ENCODE measurements at regions not wholly inside any gene's neighbourhood (a gene's known extent, or its start where the extent isn't known, plus 50 kb on each side); places are given as distances from the start of the nearest gene placed in this dataset.
A peak's percentile ranks its signal among the peaks of the same experiment; 100 is the strongest.

DNA sequence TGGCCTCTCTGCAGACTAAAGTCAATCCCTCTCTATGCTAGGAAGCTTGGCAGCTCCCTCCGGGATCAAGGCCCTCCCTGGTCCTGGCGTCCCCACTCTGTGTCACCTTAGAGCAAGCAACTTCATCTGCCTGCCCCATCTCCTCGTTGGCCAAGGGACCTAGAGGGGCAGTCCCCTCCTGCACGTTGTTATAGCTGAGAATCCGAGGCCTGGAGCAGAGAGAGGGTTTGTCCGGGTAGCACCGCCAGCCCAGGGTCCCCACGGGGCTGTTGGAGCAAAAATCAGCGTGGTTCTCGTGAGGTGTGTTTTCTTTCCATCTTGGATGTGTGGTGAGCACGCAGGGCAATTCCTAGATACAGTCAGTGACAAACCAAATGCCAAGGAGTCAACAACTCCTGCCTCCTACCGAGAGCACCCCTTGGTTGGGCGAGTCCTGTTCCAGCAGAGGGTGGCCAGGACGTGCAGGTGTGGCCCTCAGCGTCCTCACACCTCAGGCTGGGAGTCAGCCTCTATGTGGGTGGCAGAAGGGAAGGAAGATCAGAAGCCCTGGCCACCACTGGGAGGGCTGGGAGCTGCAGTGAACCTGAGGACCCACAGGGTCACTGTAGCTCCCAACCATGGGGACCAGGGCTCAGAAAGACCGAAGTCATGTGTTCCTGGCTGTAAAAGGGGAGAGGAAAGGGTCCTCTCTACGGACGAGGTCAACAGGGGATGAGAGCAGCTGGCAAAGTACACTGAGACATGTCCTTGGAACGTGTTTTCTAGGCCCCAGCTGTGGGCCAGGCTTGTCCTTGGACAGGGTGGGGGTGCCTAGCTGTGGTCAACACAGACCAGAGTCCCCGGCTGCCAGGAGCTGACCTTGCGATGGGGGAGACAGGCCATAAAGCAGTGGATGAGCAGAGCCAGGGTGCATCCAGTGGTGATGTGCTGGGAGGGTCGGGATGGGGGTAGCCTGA lies 85.6 kb upstream of the CIBAR2 start:
- H3K4me3 ChIP-seq (ENCODE audit: low read depth, low read length): no peak overlapping the region
- no peak for FAIRE-seq
- DNase-seq (ENCODE audit: low read depth): no peak

DNA sequence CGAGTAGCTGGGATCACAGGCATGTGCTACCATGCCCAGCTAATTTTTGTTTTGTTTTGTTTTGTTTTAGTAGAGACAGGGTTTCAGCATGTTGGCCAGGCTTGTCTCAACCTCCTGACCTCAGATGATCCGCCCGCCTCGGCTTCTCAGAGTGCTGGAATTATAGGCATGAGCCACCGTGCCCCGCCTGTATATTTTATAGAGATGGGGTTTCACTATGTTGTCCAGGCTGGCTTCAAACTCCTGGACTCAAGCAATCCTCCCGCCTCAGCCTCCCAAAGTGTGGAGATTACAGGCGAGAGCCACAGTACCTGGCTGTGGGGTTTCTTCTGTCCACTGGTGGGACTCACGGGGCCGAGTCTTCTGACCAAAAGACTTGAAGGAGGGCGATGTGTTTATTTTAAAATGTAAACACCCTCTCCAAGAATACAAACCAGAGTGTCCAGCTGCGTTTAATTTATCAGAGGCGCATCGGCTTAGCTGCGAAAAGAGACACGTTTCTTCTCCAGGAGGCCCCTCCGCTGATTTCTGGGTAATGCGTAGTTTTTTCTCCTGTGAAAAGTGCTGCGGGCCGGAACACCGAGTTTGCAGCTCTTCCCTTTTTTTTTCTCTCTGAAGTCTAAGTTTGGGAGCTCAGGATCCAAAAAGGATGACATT lies 86.9 kb upstream of the CIBAR2 start:
- FAIRE-seq: no peak
- H3K4me3 ChIP-seq (ENCODE audit: low read depth, low read length): no peak overlapping the region
- DNase-seq (ENCODE audit: low read depth): peak; percentile 11
- H3K36me3 ChIP-seq (ENCODE audit: control insufficient read depth, insufficient read depth, low read length): no peaks in the 10 kb centered on the region
- TF ChIP-seq, protein P1, sequence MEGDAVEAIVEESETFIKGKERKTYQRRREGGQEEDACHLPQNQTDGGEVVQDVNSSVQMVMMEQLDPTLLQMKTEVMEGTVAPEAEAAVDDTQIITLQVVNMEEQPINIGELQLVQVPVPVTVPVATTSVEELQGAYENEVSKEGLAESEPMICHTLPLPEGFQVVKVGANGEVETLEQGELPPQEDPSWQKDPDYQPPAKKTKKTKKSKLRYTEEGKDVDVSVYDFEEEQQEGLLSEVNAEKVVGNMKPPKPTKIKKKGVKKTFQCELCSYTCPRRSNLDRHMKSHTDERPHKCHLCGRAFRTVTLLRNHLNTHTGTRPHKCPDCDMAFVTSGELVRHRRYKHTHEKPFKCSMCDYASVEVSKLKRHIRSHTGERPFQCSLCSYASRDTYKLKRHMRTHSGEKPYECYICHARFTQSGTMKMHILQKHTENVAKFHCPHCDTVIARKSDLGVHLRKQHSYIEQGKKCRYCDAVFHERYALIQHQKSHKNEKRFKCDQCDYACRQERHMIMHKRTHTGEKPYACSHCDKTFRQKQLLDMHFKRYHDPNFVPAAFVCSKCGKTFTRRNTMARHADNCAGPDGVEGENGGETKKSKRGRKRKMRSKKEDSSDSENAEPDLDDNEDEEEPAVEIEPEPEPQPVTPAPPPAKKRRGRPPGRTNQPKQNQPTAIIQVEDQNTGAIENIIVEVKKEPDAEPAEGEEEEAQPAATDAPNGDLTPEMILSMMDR (IDR thresholded peaks at IDR 0.05; ENCODE audit: insufficient read depth, low read length, severe bottlenecking): no peak
- no peaks in the 10 kb centered on the region for H3K27me3 ChIP-seq (ENCODE audit: control insufficient read depth, insufficient read depth, low read length)

More for the DNA sequence above, 85.6 kb upstream of the CIBAR2 start:
- TF ChIP-seq, protein P1 (IDR thresholded peaks at IDR 0.05; ENCODE audit: insufficient read depth, low read length, severe bottlenecking): no peak
- H3K27me3 ChIP-seq (ENCODE audit: control insufficient read depth, insufficient read depth, low read length): no peaks in the 10 kb centered on the region
- no peaks in the 10 kb centered on the region for H3K36me3 ChIP-seq (ENCODE audit: control insufficient read depth, insufficient read depth, low read length)

DNA sequence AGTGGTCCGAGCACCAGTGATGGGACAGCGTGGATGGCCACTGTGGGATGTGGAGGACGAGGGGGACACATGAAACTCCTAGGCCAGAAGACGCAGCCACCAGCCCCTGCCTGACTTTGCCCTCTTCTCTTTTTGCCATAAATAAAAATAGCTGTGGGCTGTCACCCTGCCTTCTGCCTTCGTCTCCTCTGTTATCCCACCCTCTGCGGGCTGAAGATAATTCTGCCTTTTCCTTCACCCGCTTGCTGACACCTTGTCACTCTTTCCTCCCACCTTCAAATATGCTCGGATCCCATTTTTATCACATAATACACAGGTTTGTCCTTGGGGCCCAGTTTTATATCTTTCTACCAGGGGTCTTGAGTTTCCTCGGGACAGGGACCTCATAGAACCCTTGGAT lies 87.6 kb upstream of the CIBAR2 start:
- Histone ChIP-seq H3K36me3 (ENCODE audit: control insufficient read depth, insufficient read depth, low read length) (no peaks in the 10 kb centered on the region), H3K27me3 (ENCODE audit: control insufficient read depth, insufficient read depth, low read length) (no peaks in the 10 kb centered on the region), H3K4me3 (ENCODE audit: low read depth, low read length) (no peak overlapping the region)
- TF ChIP-seq, protein P1 (IDR thresholded peaks at IDR 0.05; ENCODE audit: insufficient read depth, low read length, severe bottlenecking): no peak
- no peak for FAIRE-seq
- DNase-seq (ENCODE audit: low read depth): no peak

DNA sequence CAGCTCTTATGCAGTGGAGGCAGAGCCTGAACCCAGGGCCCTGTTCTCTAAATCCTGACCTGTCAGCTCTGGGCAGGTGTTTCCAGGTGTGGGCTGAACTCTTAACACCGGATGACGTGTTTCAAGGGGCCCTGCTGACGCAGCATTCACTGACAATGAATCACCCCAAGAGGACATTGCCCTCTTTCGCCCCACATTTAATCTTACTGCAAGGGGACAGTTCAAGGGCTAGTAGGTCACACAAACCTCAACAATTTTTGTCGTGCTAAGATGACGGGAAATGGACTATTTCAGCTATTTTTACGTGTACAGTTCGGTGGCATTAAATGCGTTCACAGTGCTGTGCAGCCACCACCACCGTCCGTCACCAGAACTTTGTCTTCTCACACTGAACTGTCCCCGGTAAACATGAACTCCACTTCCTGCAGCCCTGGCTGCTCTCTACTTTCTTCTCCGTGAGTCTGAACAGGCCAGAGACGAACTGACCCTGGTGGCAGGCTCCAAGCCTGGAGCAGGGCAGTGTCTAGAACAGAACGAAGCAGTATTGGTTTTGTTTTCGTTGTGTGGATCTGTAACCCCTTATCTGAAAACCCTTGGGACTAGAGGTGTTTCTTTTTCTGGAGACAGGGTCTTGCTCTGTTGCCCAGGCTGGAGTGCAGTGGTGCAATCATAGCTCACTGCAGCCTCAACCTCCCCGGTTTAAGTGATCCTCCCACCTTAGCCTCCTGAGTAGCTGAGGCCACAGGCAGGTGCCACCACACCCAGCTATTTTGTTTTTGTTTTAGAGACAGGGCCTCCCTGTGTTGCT lies 88.4 kb upstream of the CIBAR2 start:
- DNase-seq (ENCODE audit: low read depth): peak; percentile 78
- TF ChIP-seq, protein P1 (IDR thresholded peaks at IDR 0.05; ENCODE audit: insufficient read depth, low read length, severe bottlenecking): no peak
- FAIRE-seq: no peak

DNA sequence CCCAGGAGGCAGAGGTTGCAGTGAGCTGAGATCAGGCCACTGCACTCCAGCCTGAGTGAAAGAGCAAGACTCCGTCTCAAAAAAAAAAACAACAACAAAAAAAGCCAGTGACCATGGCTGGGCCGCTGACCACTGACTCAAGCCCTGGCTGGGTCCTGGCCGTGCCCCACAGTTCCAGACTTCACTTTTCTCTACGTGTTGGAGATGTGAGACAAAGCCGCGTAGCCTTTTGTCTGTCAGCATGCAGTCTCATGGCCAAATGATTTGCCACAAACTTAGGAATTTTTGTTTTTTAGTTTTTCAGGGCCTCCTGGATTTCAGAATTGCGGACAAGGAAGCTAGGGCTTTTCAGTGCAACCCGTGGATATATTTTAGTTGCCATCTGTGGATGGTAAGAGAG lies 89.3 kb upstream of the CIBAR2 start:
- Histone ChIP-seq H3K4me3 (ENCODE audit: low read depth, low read length) (no peak overlapping the region), H3K36me3 (ENCODE audit: control insufficient read depth, insufficient read depth, low read length) (no peaks in the 10 kb centered on the region), H3K27me3 (ENCODE audit: control insufficient read depth, insufficient read depth, low read length) (no peaks in the 10 kb centered on the region)
- FAIRE-seq: no peak
- no peak for DNase-seq (ENCODE audit: low read depth)
- TF ChIP-seq, protein P1 (IDR thresholded peaks at IDR 0.05; ENCODE audit: insufficient read depth, low read length, severe bottlenecking): no peak

More for the DNA sequence above, 88.4 kb upstream of the CIBAR2 start:
- Histone ChIP-seq H3K36me3 (ENCODE audit: control insufficient read depth, insufficient read depth, low read length) (no peaks in the 10 kb centered on the region), H3K27me3 (ENCODE audit: control insufficient read depth, insufficient read depth, low read length) (no peaks in the 10 kb centered on the region), H3K4me3 (ENCODE audit: low read depth, low read length) (no peak overlapping the region)

All from bronchial epithelial cell (primary cell).